Upper lobe of right lung (tissue), 1 donor: ENCODE measurements at regions not wholly inside any gene's neighbourhood (a gene's known extent, or its start where the extent isn't known, plus 50 kb on each side); places are given as distances from the start of the nearest gene placed in this dataset.

ENCODE experiments used
- ATAC-seq: fragments of 200-7000 bp; cut with Tn5 transposase; one replicate; pipeline ENCODE4 v1.9.1; 2020; ENCODE audit warnings: mild to moderate bottlenecking, moderate library complexity
- DNase-seq: peaks from one replicate; pipeline ENCODE4 v3.0.0-alpha.2; 2020
- H3K27ac ChIP-seq: fragments of 200-600 bp; one replicate; pipeline ENCODE4 v1.8.0; 2022
- H3K27me3 ChIP-seq: fragments of 200-600 bp; one replicate; pipeline ENCODE4 v1.8.0; 2022; ENCODE audit warnings: mild to moderate bottlenecking
- H3K36me3 ChIP-seq: fragments of 200-600 bp; one replicate; pipeline ENCODE4 v1.8.0; 2022
- H3K4me1 ChIP-seq: fragments of 200-600 bp; one replicate; pipeline ENCODE4 v1.8.0; 2022
- H3K4me3 ChIP-seq: fragments of 200-600 bp; one replicate; pipeline ENCODE4 v1.8.0; 2022; ENCODE audit warnings: mild to moderate bottlenecking
- H3K9me3 ChIP-seq: fragments of 200-600 bp; one replicate; pipeline ENCODE4 v1.8.0; 2022
- intact Hi-C: fragments of 100-400 bp; cut with DNase I; formaldehyde crosslinking; loops from one replicate; pipeline ENCODE4 v1.11.0; 2022
- TF ChIP-seq, protein P1 (sequence below): fragments of 200-600 bp; IDR thresholded peaks from one replicate; pipeline ENCODE4 v1.8.0; 2022; ENCODE audit warnings: antibody characterized with exemption
- donor health status: DM: no; HTN: yes; CAD: no; lungs with severe emphysema.

DNA sequence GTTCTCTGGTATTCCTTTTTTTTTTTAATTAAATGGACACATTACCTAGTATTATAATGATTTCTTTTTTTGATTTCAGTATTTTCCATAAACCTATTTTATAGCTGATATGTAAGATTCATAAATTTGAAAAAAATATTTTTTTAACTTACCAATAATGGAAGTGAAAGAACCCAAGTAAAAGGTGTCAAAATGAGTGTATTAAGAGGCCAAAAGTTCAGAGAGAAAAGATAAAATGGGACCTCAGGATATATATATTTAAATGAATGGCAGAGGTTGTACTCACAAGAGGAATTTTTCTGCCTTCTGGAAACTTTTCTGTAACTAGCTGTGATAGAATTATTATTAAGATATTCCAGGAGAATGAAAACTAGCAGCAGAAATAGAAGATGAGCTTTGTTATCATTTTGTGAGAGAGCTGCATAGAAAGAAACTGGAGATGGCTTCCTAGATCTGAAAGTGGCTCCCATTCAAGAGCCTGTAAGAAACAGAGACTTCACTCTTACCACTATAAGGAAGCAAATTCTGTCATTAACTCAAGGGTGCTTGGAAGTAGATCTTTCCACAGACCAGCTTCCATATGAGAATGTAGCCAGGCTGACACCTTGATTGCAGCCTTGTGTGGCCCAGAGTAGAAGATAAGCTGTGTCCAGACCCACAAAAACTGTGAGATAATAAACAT is 91.7 kb downstream of the MRPS30 start:
- Histone ChIP-seq H3K4me3 (no peak overlapping the region), H3K36me3 (no peaks in the 10 kb centered on the region), H3K27ac (no peak overlapping the region), H3K4me1 (no peaks in the 10 kb centered on the region), H3K9me3 (no peaks in the 10 kb centered on the region), H3K27me3 (no peaks in the 10 kb centered on the region)
- DNase-seq (no peak), ATAC-seq (no peak)
- TF ChIP-seq, protein P1, sequence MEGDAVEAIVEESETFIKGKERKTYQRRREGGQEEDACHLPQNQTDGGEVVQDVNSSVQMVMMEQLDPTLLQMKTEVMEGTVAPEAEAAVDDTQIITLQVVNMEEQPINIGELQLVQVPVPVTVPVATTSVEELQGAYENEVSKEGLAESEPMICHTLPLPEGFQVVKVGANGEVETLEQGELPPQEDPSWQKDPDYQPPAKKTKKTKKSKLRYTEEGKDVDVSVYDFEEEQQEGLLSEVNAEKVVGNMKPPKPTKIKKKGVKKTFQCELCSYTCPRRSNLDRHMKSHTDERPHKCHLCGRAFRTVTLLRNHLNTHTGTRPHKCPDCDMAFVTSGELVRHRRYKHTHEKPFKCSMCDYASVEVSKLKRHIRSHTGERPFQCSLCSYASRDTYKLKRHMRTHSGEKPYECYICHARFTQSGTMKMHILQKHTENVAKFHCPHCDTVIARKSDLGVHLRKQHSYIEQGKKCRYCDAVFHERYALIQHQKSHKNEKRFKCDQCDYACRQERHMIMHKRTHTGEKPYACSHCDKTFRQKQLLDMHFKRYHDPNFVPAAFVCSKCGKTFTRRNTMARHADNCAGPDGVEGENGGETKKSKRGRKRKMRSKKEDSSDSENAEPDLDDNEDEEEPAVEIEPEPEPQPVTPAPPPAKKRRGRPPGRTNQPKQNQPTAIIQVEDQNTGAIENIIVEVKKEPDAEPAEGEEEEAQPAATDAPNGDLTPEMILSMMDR: no peak
- intact Hi-C loops: no loop called here

DNA sequence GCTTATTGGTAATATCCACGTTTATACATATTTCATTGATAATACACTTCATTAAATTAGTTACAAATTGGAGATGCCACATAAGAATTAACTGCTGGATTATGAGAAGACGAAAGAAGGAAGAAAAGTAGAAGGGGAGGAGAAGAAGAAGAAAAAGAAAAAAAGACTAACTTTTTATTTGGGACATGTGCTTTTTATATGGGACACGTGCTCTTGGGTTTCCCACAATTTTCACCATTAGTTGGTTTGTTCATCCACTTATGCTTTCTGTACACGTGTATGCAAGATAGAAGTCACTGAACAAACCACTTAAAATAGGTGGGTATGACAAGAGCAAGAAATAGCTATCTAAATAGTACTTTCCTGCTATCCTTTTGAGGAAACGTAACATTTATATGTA is 98.6 kb downstream of the MRPS30 start:
- TF ChIP-seq, protein P1: no peak
- Histone ChIP-seq H3K36me3 (no peaks in the 10 kb centered on the region), H3K4me3 (no peak overlapping the region), H3K27me3 (no peaks in the 10 kb centered on the region), H3K9me3 (no peaks in the 10 kb centered on the region), H3K4me1 (no peaks in the 10 kb centered on the region), H3K27ac (no peak overlapping the region)
- no peak for DNase-seq
- intact Hi-C loops: no loop called here
- ATAC-seq: no peak

DNA sequence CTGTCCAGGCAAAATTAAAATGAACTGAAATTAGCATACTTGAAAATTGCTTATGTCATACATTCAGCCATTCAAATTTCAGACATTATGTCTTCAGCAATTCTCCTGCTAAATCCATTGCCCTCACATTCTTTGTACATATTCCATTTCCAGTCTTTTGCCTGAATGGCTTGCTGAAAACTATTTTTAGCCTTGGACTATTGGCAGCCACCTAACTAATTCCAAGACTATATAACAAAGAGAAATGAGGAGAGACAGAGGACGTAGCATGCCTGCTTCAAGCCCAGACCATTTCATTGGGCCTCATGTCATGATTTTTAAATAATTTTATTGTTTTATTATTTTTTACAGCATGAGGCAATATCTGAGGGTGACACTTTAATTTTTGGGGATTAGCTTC is 100.3 kb downstream of the MRPS30 start:
- Histone ChIP-seq H3K27me3 (no peaks in the 10 kb centered on the region), H3K9me3 (no peaks in the 10 kb centered on the region), H3K4me1 (no peaks in the 10 kb centered on the region), H3K27ac (no peak overlapping the region), H3K36me3 (no peaks in the 10 kb centered on the region), H3K4me3 (no peak overlapping the region)
- TF ChIP-seq, protein P1: no peak
- ATAC-seq (no peak), DNase-seq (no peak)
- intact Hi-C loops: no loop called here

DNA sequence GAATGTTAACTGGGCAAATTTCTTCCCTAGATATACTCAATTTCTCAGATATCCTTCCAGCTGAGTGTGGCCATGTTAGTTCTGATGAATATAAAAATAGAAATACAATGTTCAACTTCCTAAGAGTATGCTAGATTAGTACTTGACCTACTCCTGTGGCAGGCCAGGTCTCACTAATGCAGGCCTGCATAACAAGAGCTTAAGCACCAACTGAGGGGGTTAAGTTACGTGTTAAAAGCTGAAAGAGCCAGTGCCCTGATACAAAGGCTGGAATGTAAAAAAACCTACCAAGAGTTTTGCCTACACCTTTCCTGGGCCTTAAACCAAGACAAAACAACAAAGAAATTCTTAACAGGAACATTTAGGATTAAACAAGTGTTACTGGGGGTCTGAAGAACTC is 102.8 kb downstream of the MRPS30 start:
- no peaks in the 10 kb centered on the region for H3K9me3 ChIP-seq
- H3K36me3 ChIP-seq: no peaks in the 10 kb centered on the region
- no peaks in the 10 kb centered on the region for H3K27me3 ChIP-seq
- TF ChIP-seq, protein P1: no peak
- no peaks in the 10 kb centered on the region for H3K4me1 ChIP-seq
- ATAC-seq: no peak
- DNase-seq: no peak
- intact Hi-C loops: no loop called here
- H3K27ac ChIP-seq: no peak overlapping the region
- H3K4me3 ChIP-seq: no peak overlapping the region

DNA sequence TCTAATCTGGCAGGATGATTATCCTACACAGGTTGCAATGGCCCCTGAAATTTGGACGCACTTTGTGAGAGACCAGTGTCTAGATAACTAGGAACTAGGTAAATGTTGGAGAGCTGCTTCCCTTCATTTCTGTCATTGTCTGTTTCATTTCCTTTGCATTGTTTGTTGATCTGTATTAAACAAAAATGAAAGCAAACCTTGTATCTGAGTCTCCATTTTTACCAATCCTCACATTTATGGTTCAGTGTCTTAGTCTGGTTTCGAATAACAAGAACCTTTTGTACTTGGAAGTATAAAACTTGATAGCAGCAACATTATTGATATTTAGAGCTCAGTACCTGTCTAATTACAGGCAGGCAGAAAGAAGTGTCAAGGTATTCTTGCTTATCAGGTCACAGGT is 105.5 kb downstream of the MRPS30 start:
- intact Hi-C loops: no loop called here
- H3K36me3 ChIP-seq: no peaks in the 10 kb centered on the region
- H3K9me3 ChIP-seq: no peaks in the 10 kb centered on the region
- no peak for ATAC-seq
- no peaks in the 10 kb centered on the region for H3K27me3 ChIP-seq
- H3K4me3 ChIP-seq: no peak overlapping the region
- TF ChIP-seq, protein P1: no peak
- H3K27ac ChIP-seq: no peak overlapping the region
- H3K4me1 ChIP-seq: no peaks in the 10 kb centered on the region
- DNase-seq: no peak

DNA sequence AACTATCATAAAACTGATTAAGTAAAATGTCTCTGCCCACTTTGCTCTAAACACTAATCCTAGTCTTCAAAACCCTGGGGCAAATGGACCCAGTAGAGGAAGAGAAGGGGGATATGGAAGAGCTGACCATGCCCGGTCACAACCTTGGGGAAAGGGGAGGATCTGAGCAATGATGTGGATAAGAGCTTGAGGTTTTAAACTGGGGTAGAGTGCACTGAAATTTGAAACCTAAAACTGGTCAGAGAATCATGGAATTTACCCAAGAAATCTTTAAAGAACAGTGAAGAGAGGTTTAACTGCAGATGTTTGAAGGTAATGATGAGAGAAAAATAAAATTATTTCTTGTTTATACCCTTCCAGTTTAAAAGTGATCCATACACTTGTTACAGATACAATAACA is 110.8 kb downstream of the MRPS30 start:
- Histone ChIP-seq H3K4me1 (no peaks in the 10 kb centered on the region), H3K27me3 (no peaks in the 10 kb centered on the region), H3K27ac (no peak overlapping the region), H3K9me3 (no peaks in the 10 kb centered on the region), H3K36me3 (no peaks in the 10 kb centered on the region), H3K4me3 (no peak overlapping the region)
- intact Hi-C loops: no loop called here
- ATAC-seq: no peak
- no peak for DNase-seq
- TF ChIP-seq, protein P1: no peak
